HG02571 (cell line): ENCODE measurements at regions not wholly inside any gene's neighbourhood (a gene's known extent, or its start where the extent isn't known, plus 50 kb on each side); places are given as distances from the start of the nearest gene placed in this dataset.
"Not testable (repeated sequence)": the region's sequence is repeated elsewhere in the genome, so short reads cannot be mapped to it uniquely, and the experiment has no call there.

ENCODE experiments used
- ATAC-seq: cut with Tn5 transposase; IDR thresholded peaks from one replicate; pipeline ENCODE4 v1.9.1; 2021; ENCODE audit warnings: mild to moderate bottlenecking, moderate library complexity; ENCODE audit not compliant: unreplicated experiment

GRCh38 chr14:83568141-83568540, 1961.8 kb upstream of the FLRT2 start:
- no peak for ATAC-seq

DNA sequence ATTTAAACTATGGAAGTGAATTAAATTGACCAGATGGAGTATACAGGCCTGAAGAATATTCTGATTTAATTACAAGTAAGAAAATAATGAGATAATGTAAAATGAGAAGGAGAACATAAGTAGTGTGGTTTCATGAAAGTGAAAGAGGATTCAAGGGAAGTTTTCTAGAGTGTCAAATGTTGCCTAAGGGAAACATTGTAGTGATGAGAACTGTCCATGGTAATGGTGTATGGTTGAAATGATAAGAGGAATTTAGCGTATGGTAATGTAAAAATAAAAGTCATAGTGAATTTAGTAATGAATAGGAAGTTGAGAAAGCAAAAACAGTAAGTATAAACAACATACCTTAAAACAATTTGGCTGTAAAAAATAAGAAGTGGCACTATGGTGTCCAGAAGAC, 1954.6 kb upstream of the FLRT2 start:
- ATAC-seq, result no peak

DNA sequence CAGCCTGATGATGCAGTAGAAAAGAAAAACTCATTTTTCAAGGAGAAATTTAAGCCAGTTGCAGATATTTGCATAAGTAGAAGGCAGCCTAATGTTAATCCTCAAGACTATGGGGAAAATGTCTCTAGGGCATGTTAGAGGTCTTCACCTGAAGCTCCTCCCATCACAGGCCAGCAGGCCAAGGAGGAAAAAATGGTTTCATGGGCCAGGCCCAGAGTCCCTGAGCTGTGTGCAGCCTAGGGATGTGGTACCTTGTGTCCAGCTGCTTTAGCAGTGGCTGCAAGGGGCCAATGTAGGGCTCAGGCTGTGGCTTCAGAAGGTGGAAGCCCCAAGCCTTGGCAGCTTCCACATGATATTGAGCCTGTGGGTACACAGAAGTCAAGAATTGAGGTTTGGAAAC, 1946.7 kb upstream of the FLRT2 start:
- ATAC-seq, result no peak

DNA sequence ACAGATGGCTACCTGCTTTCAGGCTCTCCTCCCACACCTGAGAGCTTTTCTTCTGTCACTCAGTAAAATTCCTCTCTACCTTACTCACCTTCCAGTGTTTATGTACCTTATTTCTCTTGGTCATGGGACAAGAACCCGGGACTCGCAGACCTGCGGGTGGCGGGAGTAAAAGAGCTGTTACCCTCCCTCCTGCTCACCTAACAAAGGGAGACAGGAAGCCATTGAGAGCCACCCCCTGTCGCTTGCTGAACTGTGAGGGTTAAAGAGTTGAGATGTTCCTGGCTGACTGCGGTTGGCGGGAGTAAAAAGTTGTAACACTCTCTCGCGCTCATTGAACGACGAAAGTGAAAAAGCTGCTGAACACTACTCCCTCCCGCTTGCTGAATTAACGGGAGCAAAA, 1935.1 kb upstream of the FLRT2 start:
- ATAC-seq, result no peak

- ATAC-seq, result no peak
Measured at GRCh38 chr14:83607682-83608081, 1922.3 kb upstream of the FLRT2 start.

- ATAC-seq, result no peak
Measured at GRCh38 chr14:83611491-83611890, 1918.5 kb upstream of the FLRT2 start.

- ATAC-seq, result no peak
Measured at GRCh38 chr14:83611906-83612390, 1918.0 kb upstream of the FLRT2 start.

- ATAC-seq, result no peak
Measured at GRCh38 chr14:83614956-83615355, 1915.0 kb upstream of the FLRT2 start.

GRCh38 chr14:83624541-83624940, 1905.4 kb upstream of the FLRT2 start:
- ATAC-seq, result no peak

- ATAC-seq, result no peak
Measured at GRCh38 chr14:83632375-83632774, 1897.6 kb upstream of the FLRT2 start.

- ATAC-seq, result no peak
Measured at GRCh38 chr14:83638748-83639504, 1891.0 kb upstream of the FLRT2 start.

DNA sequence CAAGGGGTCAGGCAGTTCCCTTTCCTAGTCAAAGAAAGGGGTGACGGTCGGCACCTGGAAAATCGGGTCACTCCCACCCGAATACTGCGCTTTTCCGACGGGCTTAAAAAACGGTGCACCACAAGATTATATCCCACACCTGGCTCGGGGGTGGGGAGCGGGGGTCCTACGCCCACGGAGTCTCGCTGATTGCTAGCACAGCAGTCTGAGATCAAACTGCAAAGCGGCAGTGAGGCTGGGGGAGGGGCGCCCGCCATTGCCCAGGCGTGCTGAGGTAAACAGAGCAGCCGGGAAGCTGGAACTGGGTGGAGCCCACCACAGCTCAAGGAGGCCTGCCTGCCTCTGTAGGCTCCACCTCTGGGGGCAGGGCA, 1890.5 kb upstream of the FLRT2 start:
- not testable (repeated sequence) for ATAC-seq

GRCh38 chr14:83646228-83646627, 1883.7 kb upstream of the FLRT2 start:
- no peak for ATAC-seq

- ATAC-seq, result no peak
Measured at GRCh38 chr14:83660597-83660996, 1869.3 kb upstream of the FLRT2 start.

DNA sequence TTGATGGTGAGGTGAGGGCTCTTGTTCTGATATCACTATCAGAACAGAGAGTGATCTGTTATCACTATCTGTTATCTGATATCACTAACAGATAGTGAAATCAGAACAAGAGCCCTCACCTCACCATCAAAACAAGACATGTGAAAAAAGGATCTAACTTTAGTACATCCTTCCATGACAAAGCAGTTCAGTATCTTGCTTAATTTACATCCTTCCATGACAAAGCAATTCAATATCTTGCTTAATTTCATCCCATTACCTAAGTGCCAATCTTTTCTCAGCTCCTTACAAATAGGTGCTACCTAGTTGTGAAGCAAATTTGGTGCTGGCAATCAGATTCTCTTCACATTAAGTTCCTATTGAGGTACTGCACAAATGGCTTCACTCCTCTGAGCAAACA, 1865.6 kb upstream of the FLRT2 start:
- no peak for ATAC-seq

GRCh38 chr14:83689265-83689664, 1840.7 kb upstream of the FLRT2 start:
- no peak for ATAC-seq

- no peak for ATAC-seq
Measured at GRCh38 chr14:83697099-83697498, 1832.8 kb upstream of the FLRT2 start.

DNA sequence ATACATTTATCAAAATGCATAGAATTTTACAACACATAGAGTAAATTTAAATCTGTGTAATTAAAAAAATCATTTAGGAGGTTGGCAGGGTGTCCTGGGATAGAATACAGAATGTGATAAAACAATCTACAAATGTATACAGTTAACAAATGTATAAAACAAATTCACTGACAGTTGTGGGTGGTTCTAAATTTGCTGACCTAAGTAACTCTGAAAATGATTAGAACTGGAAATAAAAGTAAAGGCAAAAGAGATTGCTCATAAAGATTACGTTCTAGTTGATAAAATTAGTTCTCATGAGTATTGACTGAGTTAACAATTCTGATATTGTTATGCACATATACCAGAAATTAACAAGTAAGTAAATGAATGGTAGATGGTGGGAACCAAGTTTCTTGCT, 1827.3 kb upstream of the FLRT2 start:
- no peak for ATAC-seq

GRCh38 chr14:83706231-83706954, 1823.6 kb upstream of the FLRT2 start:
- ATAC-seq, result no peak

DNA sequence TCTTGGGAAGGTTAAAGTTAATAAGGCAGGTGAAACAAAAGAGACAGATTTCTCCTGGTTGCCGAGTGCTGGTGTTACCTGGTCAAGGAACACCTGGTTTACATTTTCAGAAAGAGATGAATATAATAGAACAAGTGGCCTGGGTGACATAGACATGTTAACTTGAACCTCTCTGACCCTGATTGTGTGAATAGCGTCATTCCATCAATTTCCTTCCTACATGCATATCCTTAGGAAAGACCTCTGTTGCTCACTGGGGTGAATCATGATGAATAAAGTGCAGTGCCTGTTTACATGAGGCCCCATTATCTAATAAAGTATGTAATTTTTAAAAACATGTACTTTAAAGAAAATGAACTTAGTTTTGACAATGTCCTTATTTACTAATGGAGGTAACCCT, 1822.9 kb upstream of the FLRT2 start:
- ATAC-seq, result no peak

DNA sequence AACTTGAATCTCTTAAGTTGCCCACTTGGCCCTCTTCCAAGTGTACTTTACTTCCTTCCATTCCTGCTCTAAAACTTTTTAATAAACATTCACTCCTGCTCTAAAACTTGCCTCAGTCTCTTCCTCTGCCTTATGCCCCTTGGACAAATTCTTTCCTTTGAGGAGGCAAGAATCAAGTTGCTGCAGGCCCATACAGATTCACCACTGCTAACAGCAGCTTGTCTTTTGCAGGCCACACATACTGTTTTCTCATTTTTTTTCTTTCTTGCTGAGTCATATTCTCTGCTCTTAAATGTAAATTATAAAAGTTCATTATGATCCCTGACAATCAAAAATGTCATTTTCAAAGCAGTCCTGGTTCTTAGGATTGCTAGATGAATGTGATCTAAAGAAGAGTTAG, 1820.8 kb upstream of the FLRT2 start:
- no peak for ATAC-seq

DNA sequence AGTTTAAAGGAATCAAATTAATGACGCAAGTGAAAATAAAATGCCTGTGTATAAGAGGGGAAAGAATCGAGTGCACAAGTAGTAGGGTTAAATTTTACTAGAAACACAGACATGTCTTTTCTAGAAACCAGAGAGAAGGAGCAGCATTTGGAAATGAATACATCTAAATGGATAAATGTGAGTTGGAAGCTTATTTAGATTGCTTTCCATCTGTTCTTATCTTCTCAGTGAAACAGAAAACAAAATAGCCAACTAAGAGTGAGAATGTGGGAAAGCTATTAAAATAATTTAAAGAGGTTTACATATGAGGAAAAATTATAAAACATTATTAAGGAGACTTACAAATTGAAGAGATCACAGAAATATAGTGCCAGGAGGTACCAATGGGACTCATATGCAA, 1818.9 kb upstream of the FLRT2 start:
- ATAC-seq, result no peak
